Esophagus muscularis mucosa (tissue), 3 donors: ENCODE measurements at regions not wholly inside any gene's neighbourhood (a gene's known extent, or its start where the extent isn't known, plus 50 kb on each side); places are given as distances from the start of the nearest gene placed in this dataset.

Source experiments
- POLR2A ChIP-seq: fragments of 450-650 bp; IDR thresholded peaks from one replicate; pipeline ENCODE4 v1.6.1; 2017; ENCODE audit warnings: antibody characterized with exemption, moderate library complexity, mild to moderate bottlenecking, low read depth
- POLR2AphosphoS5 ChIP-seq, 2 donors: sonication (generic); formaldehyde crosslinking; IDR thresholded peaks; one replicate each; pipeline ENCODE4 v1.6.1; 2017; ENCODE audit warnings: antibody characterized with exemption in 2 of 2
- TF ChIP-seq, protein P1 (sequence below), 3 experiments: fragments of 200-600 bp in 2 of 3; fragments of 450-650 bp in 1 of 3; sonication (generic) in 2 of 3; IDR thresholded peaks; one replicate each; pipeline ENCODE4 v1.5.1; 2017 to 2019; ENCODE audit warnings: antibody characterized with exemption in 3 of 3, mild to moderate bottlenecking in 2 of 3, moderate library complexity in 1 of 3

GRCh38 chr6:97594844-97595243, 311.8 kb upstream of the MMS22L start:
- TF ChIP-seq, protein P1, sequence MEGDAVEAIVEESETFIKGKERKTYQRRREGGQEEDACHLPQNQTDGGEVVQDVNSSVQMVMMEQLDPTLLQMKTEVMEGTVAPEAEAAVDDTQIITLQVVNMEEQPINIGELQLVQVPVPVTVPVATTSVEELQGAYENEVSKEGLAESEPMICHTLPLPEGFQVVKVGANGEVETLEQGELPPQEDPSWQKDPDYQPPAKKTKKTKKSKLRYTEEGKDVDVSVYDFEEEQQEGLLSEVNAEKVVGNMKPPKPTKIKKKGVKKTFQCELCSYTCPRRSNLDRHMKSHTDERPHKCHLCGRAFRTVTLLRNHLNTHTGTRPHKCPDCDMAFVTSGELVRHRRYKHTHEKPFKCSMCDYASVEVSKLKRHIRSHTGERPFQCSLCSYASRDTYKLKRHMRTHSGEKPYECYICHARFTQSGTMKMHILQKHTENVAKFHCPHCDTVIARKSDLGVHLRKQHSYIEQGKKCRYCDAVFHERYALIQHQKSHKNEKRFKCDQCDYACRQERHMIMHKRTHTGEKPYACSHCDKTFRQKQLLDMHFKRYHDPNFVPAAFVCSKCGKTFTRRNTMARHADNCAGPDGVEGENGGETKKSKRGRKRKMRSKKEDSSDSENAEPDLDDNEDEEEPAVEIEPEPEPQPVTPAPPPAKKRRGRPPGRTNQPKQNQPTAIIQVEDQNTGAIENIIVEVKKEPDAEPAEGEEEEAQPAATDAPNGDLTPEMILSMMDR (IDR thresholded peaks at IDR 0.05), result no peak
- TF ChIP-seq POLR2A (no peak), POLR2AphosphoS5 (IDR thresholded peaks at IDR 0.05) (no peak)
